ENCODE measurements at regions not wholly inside any gene's neighbourhood (a gene's known extent, or its start where the extent isn't known, plus 50 kb on each side); places are given as distances from the start of the nearest gene placed in this dataset.

DNA sequence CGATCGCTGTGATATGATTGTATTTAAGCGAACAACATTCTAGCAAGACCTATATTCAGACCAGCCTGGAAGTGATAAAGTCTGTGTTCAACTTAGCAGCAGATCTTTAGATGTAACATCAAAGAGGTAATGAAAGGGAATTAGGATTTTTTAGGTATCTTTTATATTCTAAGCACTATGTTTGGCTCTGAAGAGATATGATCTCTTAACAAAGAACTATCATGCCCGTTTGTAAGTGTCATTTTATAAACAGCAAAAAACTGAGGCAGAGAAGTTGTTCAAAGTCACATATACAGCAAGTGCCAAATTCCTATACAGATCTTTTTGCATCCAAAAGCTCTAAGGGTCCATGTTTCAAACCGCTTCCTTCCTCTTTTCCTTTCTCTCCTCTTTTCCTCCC is 53.0 kb upstream of the TIAM1 start:
- no peak for TF ChIP-seq EZH2 (IDR thresholded peaks at IDR 0.05; ENCODE audit: borderline replicate concordance, low read depth, low read length, poor library complexity, severe bottlenecking)
- TF ChIP-seq, protein P1, sequence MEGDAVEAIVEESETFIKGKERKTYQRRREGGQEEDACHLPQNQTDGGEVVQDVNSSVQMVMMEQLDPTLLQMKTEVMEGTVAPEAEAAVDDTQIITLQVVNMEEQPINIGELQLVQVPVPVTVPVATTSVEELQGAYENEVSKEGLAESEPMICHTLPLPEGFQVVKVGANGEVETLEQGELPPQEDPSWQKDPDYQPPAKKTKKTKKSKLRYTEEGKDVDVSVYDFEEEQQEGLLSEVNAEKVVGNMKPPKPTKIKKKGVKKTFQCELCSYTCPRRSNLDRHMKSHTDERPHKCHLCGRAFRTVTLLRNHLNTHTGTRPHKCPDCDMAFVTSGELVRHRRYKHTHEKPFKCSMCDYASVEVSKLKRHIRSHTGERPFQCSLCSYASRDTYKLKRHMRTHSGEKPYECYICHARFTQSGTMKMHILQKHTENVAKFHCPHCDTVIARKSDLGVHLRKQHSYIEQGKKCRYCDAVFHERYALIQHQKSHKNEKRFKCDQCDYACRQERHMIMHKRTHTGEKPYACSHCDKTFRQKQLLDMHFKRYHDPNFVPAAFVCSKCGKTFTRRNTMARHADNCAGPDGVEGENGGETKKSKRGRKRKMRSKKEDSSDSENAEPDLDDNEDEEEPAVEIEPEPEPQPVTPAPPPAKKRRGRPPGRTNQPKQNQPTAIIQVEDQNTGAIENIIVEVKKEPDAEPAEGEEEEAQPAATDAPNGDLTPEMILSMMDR (conservative IDR thresholded peaks at IDR 0.05; ENCODE audit: low read depth, low read length): no peak
- no peaks in the 10 kb centered on the region for H3K36me3 ChIP-seq (ENCODE audit: insufficient read depth, low read length, poor library complexity, severe bottlenecking)
- no peak overlapping the region for H3K4me3 ChIP-seq (ENCODE audit: low read depth, low read length, poor library complexity, severe bottlenecking)
- DNase-seq (ENCODE audit: low spot score): no peak
- H3K4me1 ChIP-seq (ENCODE audit: insufficient read depth, low read length, poor library complexity, severe bottlenecking): no peaks in the 10 kb centered on the region
- BruUV-seq (replicated peaks): no TSS peak
- H3K27ac ChIP-seq (ENCODE audit: low read depth, low read length, poor library complexity, severe bottlenecking): no peak overlapping the region
- intact Hi-C loops (cut with micrococcal nuclease; ENCODE audit: unreplicated experiment): no loop called here
- ChIA-PET POLR2A (ENCODE audit: low non-redundant PET) (no interaction called here), CTCF (no interaction called here)
- H3K27me3 ChIP-seq (replicated peaks; ENCODE audit: insufficient read depth, low read depth, low read length, poor library complexity): no peaks in the 10 kb centered on the region
- no peaks in the 10 kb centered on the region for H3K9me3 ChIP-seq (ENCODE audit: low read depth, low read length, poor library complexity, severe bottlenecking)

DNA sequence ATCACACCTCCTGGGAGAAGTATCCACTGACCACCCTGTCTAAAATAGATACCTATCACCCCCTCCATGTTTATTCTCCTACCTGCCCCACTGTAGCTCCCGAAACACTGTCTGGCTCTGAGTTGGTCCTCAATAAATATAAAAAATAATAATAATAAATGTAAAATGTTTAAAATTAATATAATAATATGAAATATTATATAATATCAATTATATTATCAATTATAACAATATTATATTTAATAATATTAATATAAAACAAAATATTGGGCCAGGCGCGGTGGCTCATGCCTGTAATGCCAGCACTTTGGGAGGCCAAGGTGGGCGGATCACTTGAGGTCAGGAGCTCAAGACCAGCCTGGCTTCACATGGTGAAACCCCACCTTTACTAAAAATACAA is 52.3 kb upstream of the TIAM1 start:
- Histone ChIP-seq H3K27me3 (replicated peaks; ENCODE audit: insufficient read depth, low read depth, low read length, poor library complexity) (no peaks in the 10 kb centered on the region), H3K27ac (ENCODE audit: low read depth, low read length, poor library complexity, severe bottlenecking) (no peak overlapping the region), H3K4me3 (ENCODE audit: low read depth, low read length, poor library complexity, severe bottlenecking) (no peak overlapping the region), H3K36me3 (ENCODE audit: insufficient read depth, low read length, poor library complexity, severe bottlenecking) (no peaks in the 10 kb centered on the region), H3K9me3 (ENCODE audit: low read depth, low read length, poor library complexity, severe bottlenecking) (no peaks in the 10 kb centered on the region), H3K4me1 (ENCODE audit: insufficient read depth, low read length, poor library complexity, severe bottlenecking) (no peaks in the 10 kb centered on the region)
- DNase-seq (ENCODE audit: low spot score): no peak
- BruUV-seq (replicated peaks): no TSS peak
- ChIA-PET CTCF (no interaction called here), POLR2A (ENCODE audit: low non-redundant PET) (no interaction called here)
- TF ChIP-seq, protein P1 (conservative IDR thresholded peaks at IDR 0.05; ENCODE audit: low read depth, low read length): no peak
- no peak for TF ChIP-seq EZH2 (IDR thresholded peaks at IDR 0.05; ENCODE audit: borderline replicate concordance, low read depth, low read length, poor library complexity, severe bottlenecking)
- intact Hi-C loops (cut with micrococcal nuclease; ENCODE audit: unreplicated experiment): no loop called here

DNA sequence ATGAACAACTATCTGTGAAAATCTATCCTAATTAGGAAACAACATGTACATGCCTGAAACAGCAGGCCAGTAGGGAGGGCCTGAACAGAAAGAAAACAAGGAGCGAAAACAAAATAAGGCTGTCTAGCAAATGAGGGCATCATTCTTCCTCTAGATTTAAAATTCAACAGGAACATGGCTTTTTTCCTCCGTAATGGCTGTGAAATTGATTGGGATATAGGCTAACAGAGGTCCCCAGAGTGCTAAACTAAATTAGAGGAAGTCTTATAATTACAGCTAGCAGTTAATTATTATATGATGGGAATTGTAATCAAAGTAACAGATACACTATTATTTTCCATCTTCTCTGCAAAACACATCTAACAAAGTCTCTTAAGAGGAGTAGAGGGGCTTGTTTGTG is 51.7 kb upstream of the TIAM1 start:
- H3K27ac ChIP-seq (ENCODE audit: low read depth, low read length, poor library complexity, severe bottlenecking): no peak overlapping the region
- intact Hi-C loops (cut with micrococcal nuclease; ENCODE audit: unreplicated experiment): no loop called here
- BruUV-seq (replicated peaks): no TSS peak
- ChIA-PET CTCF (no interaction called here), POLR2A (ENCODE audit: low non-redundant PET) (no interaction called here)
- no peak for TF ChIP-seq EZH2 (IDR thresholded peaks at IDR 0.05; ENCODE audit: borderline replicate concordance, low read depth, low read length, poor library complexity, severe bottlenecking)
- TF ChIP-seq, protein P1 (conservative IDR thresholded peaks at IDR 0.05; ENCODE audit: low read depth, low read length): no peak
- no peaks in the 10 kb centered on the region for H3K27me3 ChIP-seq (replicated peaks; ENCODE audit: insufficient read depth, low read depth, low read length, poor library complexity)
- no peaks in the 10 kb centered on the region for H3K36me3 ChIP-seq (ENCODE audit: insufficient read depth, low read length, poor library complexity, severe bottlenecking)
- no peak for DNase-seq (ENCODE audit: low spot score)
- H3K9me3 ChIP-seq (ENCODE audit: low read depth, low read length, poor library complexity, severe bottlenecking): no peaks in the 10 kb centered on the region
- no peak overlapping the region for H3K4me3 ChIP-seq (ENCODE audit: low read depth, low read length, poor library complexity, severe bottlenecking)
- no peaks in the 10 kb centered on the region for H3K4me1 ChIP-seq (ENCODE audit: insufficient read depth, low read length, poor library complexity, severe bottlenecking)
